ENCODE measurements at regions not wholly inside any gene's neighbourhood (a gene's known extent, or its start where the extent isn't known, plus 50 kb on each side); places are given as distances from the start of the nearest gene placed in this dataset.

DNA sequence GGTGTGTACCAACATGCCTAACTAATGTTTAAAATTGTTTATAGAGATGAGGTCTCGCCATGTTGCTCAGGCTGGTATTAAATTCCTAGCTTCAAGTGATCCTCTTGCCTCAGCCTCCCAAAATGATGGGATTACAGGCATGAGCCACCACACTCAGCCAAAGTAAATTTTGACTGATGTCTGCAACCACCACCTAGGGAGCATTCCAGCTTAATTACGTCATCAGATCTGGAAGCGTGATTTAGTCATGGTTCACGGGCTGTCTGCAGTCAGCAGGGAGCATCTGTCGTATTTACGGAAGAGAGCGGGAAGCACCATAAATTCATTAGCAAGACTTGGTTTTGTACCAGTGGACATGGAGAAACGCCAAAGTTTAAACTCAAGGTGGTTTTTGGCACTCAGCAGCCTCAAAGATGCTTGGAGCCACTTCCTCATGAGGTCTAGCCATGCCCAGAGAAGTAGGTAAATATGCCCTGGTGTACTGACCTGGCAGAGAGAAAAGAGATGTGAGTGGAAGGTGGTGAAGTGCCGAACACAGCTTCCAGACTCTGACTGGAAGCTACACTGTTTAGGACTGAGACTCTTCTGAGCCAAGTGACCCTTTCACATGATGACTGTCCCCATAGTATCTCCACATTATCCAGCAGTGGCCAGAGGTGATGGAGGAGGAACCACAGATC, 60.8 kb upstream of the SLC35F3 start:
- H3K27ac ChIP-seq = no peak overlapping the region
- TF ChIP-seq, protein P1, sequence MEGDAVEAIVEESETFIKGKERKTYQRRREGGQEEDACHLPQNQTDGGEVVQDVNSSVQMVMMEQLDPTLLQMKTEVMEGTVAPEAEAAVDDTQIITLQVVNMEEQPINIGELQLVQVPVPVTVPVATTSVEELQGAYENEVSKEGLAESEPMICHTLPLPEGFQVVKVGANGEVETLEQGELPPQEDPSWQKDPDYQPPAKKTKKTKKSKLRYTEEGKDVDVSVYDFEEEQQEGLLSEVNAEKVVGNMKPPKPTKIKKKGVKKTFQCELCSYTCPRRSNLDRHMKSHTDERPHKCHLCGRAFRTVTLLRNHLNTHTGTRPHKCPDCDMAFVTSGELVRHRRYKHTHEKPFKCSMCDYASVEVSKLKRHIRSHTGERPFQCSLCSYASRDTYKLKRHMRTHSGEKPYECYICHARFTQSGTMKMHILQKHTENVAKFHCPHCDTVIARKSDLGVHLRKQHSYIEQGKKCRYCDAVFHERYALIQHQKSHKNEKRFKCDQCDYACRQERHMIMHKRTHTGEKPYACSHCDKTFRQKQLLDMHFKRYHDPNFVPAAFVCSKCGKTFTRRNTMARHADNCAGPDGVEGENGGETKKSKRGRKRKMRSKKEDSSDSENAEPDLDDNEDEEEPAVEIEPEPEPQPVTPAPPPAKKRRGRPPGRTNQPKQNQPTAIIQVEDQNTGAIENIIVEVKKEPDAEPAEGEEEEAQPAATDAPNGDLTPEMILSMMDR (IDR thresholded peaks at IDR 0.05) = no peak
- no peak for TF ChIP-seq ZFX (IDR thresholded peaks at IDR 0.05; ENCODE audit: borderline replicate concordance)

DNA sequence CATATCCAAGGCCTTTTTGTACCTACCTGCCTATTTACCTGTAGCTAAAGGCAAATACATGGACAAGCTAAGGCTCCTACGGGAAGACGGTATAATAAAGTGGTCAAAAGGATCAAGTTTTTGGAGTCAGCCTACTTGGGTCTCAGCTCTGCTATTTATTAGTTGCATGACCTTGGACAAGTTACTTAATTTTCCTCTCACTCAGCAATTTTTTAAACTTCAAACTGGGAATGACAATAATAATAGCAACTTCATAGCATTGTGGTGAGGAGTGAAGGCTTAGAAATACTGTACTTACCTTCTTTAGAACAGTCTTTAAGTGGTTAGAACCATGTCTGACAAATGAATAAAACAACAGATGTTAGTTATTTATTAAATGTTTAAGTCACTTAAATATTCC, 60.2 kb upstream of the SLC35F3 start:
- TF ChIP-seq, protein P1 (IDR thresholded peaks at IDR 0.05) = no peak
- TF ChIP-seq ZFX (IDR thresholded peaks at IDR 0.05; ENCODE audit: borderline replicate concordance) = no peak
- no peak overlapping the region for H3K27ac ChIP-seq

DNA sequence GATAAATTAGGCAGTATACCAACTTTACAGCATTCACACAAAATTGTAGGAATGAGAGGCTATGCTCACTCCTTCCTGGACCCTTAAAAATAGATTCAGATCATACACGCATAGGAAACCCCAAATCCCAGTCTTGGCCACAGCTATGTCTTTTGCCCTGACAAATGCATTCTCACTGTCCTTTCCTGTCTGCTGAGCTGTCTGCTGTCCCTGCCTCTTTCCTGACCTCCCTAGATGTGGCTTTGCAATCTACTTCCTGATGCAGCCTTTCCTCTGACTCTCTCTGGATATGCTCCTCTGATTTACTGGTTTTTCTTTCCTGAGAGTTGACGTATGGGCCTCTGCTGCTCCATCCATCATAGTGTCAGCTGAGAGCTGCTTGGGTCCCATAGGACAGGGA, 59.8 kb upstream of the SLC35F3 start:
- no peak overlapping the region for H3K27ac ChIP-seq
- TF ChIP-seq, protein P1 (IDR thresholded peaks at IDR 0.05) = no peak
- no peak for TF ChIP-seq ZFX (IDR thresholded peaks at IDR 0.05; ENCODE audit: borderline replicate concordance)

Measured in 22Rv1 (cell line).